ENCODE measurements at regions not wholly inside any gene's neighbourhood (a gene's known extent, or its start where the extent isn't known, plus 50 kb on each side); places are given as distances from the start of the nearest gene placed in this dataset.

- no peak overlapping the region for H3K56ac ChIP-seq (ENCODE audit: insufficient read length, low read depth, low read length)
- H3K4me1 ChIP-seq (ENCODE audit: insufficient read depth, low read length) = peaks cover 2% of the 10 kb centered on the region
- no peak overlapping the region for H2BK120ac ChIP-seq (ENCODE audit: low read depth, low read length, poor library complexity, severe bottlenecking)
- H3K27ac ChIP-seq (ENCODE audit: insufficient read length, low read depth, low read length) = no peak overlapping the region
- H3K18ac ChIP-seq (ENCODE audit: insufficient read length, low read depth, low read length) = no peak overlapping the region
- H4K8ac ChIP-seq (replicated peaks; ENCODE audit: insufficient read length, low read depth, low read length) = no peak overlapping the region
- H2BK20ac ChIP-seq (ENCODE audit: low read depth, low read length, poor library complexity, severe bottlenecking) = no peak overlapping the region
- no peak overlapping the region for H3K9ac ChIP-seq (ENCODE audit: extremely low read depth, insufficient read length, low read length)
- H3K27me3 ChIP-seq (ENCODE audit: insufficient read depth, low read length) = no peaks in the 10 kb centered on the region
- H3K9me3 ChIP-seq (ENCODE audit: control insufficient read depth, low read depth, low read length) = no peaks in the 10 kb centered on the region
- Mint-ChIP-seq H3K4me3 (no peak overlapping the region), H3K9me3 (no peaks in the 10 kb centered on the region), H3K27ac (peak overlapping the region in 1 of 3 experiments; percentile 18; a peak in 1 of 7 replicates), H3K27me3 (ENCODE audit: low read depth) (no peaks in the 10 kb centered on the region), H3K36me3 (ENCODE audit: insufficient read depth in 1 of 3, low read depth in 3 of 3) (no peaks in the 10 kb centered on the region), H3K4me1 (peaks cover 15% of the 10 kb centered on the region in 2 experiments)
- H3K79me1 ChIP-seq (ENCODE audit: insufficient read depth, low read depth, low read length, poor library complexity, severe bottlenecking) = no peaks in the 10 kb centered on the region
- H4K20me1 ChIP-seq (ENCODE audit: control insufficient read depth, insufficient read depth, insufficient read length) = no peaks in the 10 kb centered on the region
- no peak overlapping the region for H3K23ac ChIP-seq (ENCODE audit: insufficient read length, low read depth, low read length)
- H2BK5ac ChIP-seq (ENCODE audit: insufficient read length, low read length) = no peak overlapping the region
- no peak overlapping the region for H2AFZ ChIP-seq (ENCODE audit: low read length)
- H3K14ac ChIP-seq (ENCODE audit: insufficient read depth, low read length) = no peak overlapping the region
- WGBS (ENCODE audit: extremely low coverage, insufficient read length, low lambda C conversion rate) = no CpG with 5 or more reads among the region's 2 CpGs
- H3K23me2 ChIP-seq (ENCODE audit: insufficient read length, low read depth, low read length, poor library complexity, severe bottlenecking) = no peaks in the 10 kb centered on the region
- DNase-seq = no peak
- no peak overlapping the region for H4K5ac ChIP-seq (ENCODE audit: insufficient read length, low read depth, low read length)
- no peak overlapping the region for H3K4ac ChIP-seq (ENCODE audit: low read depth, low read length)
- H2AK5ac ChIP-seq (ENCODE audit: insufficient read length, low read length) = no peak overlapping the region
- no peaks in the 10 kb centered on the region for H3K79me2 ChIP-seq (ENCODE audit: insufficient read depth, low read length)
- TF ChIP-seq CTCF (conservative IDR thresholded peaks at IDR 0.05) = no peak
- H4K91ac ChIP-seq (ENCODE audit: insufficient read length, low read depth, low read length) = no peak overlapping the region
- H3K4me2 ChIP-seq (ENCODE audit: insufficient read depth, insufficient read length, low read length) = no peak overlapping the region
- no peak overlapping the region for H2BK12ac ChIP-seq (ENCODE audit: insufficient read length, low read depth, low read length)
- no peak overlapping the region for H2BK15ac ChIP-seq (ENCODE audit: low read depth, low read length)
- H3T11ph ChIP-seq (ENCODE audit: low read length) = no peak overlapping the region
These were observed 60.4 kb upstream of the NEK7 start for GRCh38 chr1:198096390-198096789.
